Suprapubic skin (tissue), 3 donors: ENCODE measurements at regions not wholly inside any gene's neighbourhood (a gene's known extent, or its start where the extent isn't known, plus 50 kb on each side); places are given as distances from the start of the nearest gene placed in this dataset.

Source experiments
- CTCF ChIP-seq, 2 donors: fragments of 200-600 bp in 1 of 2; fragments of 450-650 bp in 1 of 2; sonication (generic) in 1 of 2; IDR thresholded peaks; one replicate each; pipeline ENCODE4 v1.5.1; 2016 to 2019; ENCODE audit warnings: antibody characterized with exemption in 2 of 2, mild to moderate bottlenecking in 1 of 2, moderate library complexity in 1 of 2
- POLR2A ChIP-seq, 2 donors: fragments of 450-650 bp; IDR thresholded peaks; one replicate each; pipeline ENCODE4 v1.6.1; 2017; ENCODE audit warnings: antibody characterized with exemption in 2 of 2, mild to moderate bottlenecking in 2 of 2, moderate library complexity in 2 of 2

GRCh38 chr15:70179309-70179892 is 81.7 kb upstream of the TLE3 start:
- no peak for TF ChIP-seq CTCF (IDR thresholded peaks at IDR 0.05)
- TF ChIP-seq POLR2A (IDR thresholded peaks at IDR 0.05): no peak
